Peyer's patch (tissue), 4 donors: ENCODE measurements at regions not wholly inside any gene's neighbourhood (a gene's known extent, or its start where the extent isn't known, plus 50 kb on each side); places are given as distances from the start of the nearest gene placed in this dataset.

ENCODE experiments used
- DNase-seq, 3 donors: peaks; one replicate each; pipeline ENCODE4 v3.0.0-alpha.2; 2017 to 2019
- H3K27ac ChIP-seq, 4 donors: fragments of 200-600 bp; sonication (generic); one replicate each; pipeline ENCODE4 v1.5.1; 2016 to 2019
- H3K27me3 ChIP-seq, 2 donors: fragments of 200-600 bp; sonication (generic); one replicate each; pipeline ENCODE4 v1.5.1; 2019
- H3K36me3 ChIP-seq, 3 donors: fragments of 200-600 bp; sonication (generic); one replicate each; pipeline ENCODE4 v1.5.1; 2016 to 2019
- H3K4me1 ChIP-seq, 4 donors: fragments of 200-600 bp; sonication (generic); one replicate each; pipeline ENCODE4 v1.5.1; 2016 to 2019
- H3K4me3 ChIP-seq, 4 donors: fragments of 200-600 bp; sonication (generic); 1 replicate in 3 of 4; 2 replicates in 1 of 4; pipeline ENCODE4 v1.5.1; 2016 to 2019; ENCODE audit warnings: mild to moderate bottlenecking in 1 of 4
- H3K9me3 ChIP-seq, 4 donors: fragments of 200-600 bp; sonication (generic); one replicate each; pipeline ENCODE4 v1.5.1; 2016 to 2019; ENCODE audit warnings: mild to moderate bottlenecking in 1 of 4
- CTCF ChIP-seq, 6 experiments: fragments of 450-650 bp in 4 of 6; fragments of 200-600 bp in 2 of 6; sonication (generic) in 1 of 6; IDR thresholded peaks; one replicate each; pipeline ENCODE4 v1.5.1; 2017 to 2019; ENCODE audit warnings: antibody characterized with exemption in 6 of 6, mild to moderate bottlenecking in 3 of 6, moderate library complexity in 1 of 6
- POLR2A ChIP-seq, 2 donors: fragments of 450-650 bp; IDR thresholded peaks; one replicate each; pipeline ENCODE4 v1.5.1; 2017; ENCODE audit warnings: antibody characterized with exemption in 2 of 2, mild to moderate bottlenecking in 2 of 2, moderate library complexity in 2 of 2

- no peak for TF ChIP-seq CTCF (IDR thresholded peaks at IDR 0.05)
- TF ChIP-seq POLR2A (IDR thresholded peaks at IDR 0.05), result no peak
- Histone ChIP-seq H3K36me3 (no peaks in the 10 kb centered on the region), H3K27me3 (no peaks in the 10 kb centered on the region), H3K4me1 (no peaks in the 10 kb centered on the region), H3K9me3 (no peaks in the 10 kb centered on the region), H3K4me3 (no peak overlapping the region), H3K27ac (no peak overlapping the region)
- DNase-seq, result no peak
Measured at GRCh38 chr1:60888126-60888525, 194.2 kb upstream of the NFIA start.

- Histone ChIP-seq H3K27ac (no peak overlapping the region), H3K9me3 (no peaks in the 10 kb centered on the region), H3K4me1 (no peaks in the 10 kb centered on the region), H3K4me3 (no peak overlapping the region), H3K27me3 (no peaks in the 10 kb centered on the region), H3K36me3 (no peaks in the 10 kb centered on the region)
- TF ChIP-seq CTCF (IDR thresholded peaks at IDR 0.05) (no peak), POLR2A (IDR thresholded peaks at IDR 0.05) (no peak)
- no peak for DNase-seq
Measured at GRCh38 chr1:60886793-60887331, 195.5 kb upstream of the NFIA start.

DNA sequence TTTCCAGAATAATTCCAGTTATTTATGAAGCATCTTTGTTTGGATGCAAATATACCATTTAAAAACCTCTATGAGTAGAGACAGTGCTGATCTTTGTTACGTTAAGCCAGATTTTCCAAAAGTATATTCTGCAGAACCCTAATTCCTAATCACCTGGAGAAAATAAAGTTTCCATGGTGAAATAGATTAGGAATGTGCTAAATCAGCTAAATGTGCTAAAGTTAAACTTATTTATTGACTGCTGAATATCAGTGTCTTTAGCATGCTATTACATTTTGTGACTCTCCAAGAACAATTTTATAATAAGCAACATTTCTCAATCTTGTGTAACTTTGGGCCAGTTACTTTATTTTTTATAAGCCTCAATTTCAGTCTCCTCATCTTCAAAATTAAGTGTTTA lies 196.3 kb upstream of the NFIA start:
- no peak overlapping the region for H3K27ac ChIP-seq
- no peaks in the 10 kb centered on the region for H3K4me1 ChIP-seq
- no peaks in the 10 kb centered on the region for H3K36me3 ChIP-seq
- H3K27me3 ChIP-seq, result no peaks in the 10 kb centered on the region
- TF ChIP-seq POLR2A (IDR thresholded peaks at IDR 0.05) (no peak), CTCF (IDR thresholded peaks at IDR 0.05) (no peak)
- H3K9me3 ChIP-seq, result no peaks in the 10 kb centered on the region
- DNase-seq, result no peak
- H3K4me3 ChIP-seq, result no peak overlapping the region

- Histone ChIP-seq H3K9me3 (no peaks in the 10 kb centered on the region), H3K4me1 (no peaks in the 10 kb centered on the region), H3K4me3 (no peak overlapping the region), H3K27me3 (no peaks in the 10 kb centered on the region), H3K36me3 (no peaks in the 10 kb centered on the region), H3K27ac (no peak overlapping the region)
- no peak for DNase-seq
- TF ChIP-seq CTCF (IDR thresholded peaks at IDR 0.05), result no peak
- TF ChIP-seq POLR2A (IDR thresholded peaks at IDR 0.05), result no peak
Measured at GRCh38 chr1:60880202-60880601, 202.2 kb upstream of the NFIA start.

DNA sequence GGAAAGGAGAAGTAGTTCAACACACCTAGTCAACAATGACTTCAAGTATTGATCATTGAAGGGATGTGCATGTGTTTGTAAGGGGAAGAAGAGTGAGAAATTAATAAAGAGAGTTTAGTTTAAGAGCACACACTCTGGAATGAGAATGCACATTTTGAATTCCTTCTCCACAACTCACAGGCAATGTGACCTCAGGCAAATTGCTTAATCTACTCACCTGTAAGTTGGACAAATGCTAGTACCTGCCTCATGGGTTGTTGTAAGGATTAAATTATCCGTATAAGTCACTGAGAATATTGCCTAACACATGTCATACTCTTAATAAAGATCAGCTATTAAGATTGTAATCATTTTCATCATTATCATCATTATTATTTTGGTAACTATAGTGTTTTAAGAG lies 204.0 kb upstream of the NFIA start:
- TF ChIP-seq POLR2A (IDR thresholded peaks at IDR 0.05) (no peak), CTCF (IDR thresholded peaks at IDR 0.05) (no peak)
- Histone ChIP-seq H3K27me3 (no peaks in the 10 kb centered on the region), H3K27ac (no peak overlapping the region)

DNA sequence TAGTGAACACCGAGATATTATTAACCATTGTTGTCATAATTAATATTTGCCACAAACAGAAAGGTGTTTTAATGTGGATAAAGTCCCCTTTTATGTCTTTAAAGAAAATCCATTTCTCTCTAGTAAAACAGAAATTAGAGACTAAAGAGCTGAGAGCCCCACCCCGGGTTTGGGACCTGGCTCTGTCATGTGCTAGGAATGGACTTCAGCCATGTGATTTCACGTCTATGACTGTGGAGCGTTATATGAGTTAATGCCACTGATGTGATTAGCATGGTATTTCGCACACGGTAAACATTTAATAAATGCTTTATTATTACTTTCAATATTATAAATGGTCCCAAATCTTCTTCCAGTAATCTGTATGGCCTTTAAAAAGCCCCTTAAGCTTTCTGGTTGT lies 205.0 kb upstream of the NFIA start:
- no peaks in the 10 kb centered on the region for H3K36me3 ChIP-seq
- TF ChIP-seq CTCF (IDR thresholded peaks at IDR 0.05), result no peak
- no peak for TF ChIP-seq POLR2A (IDR thresholded peaks at IDR 0.05)
- H3K4me3 ChIP-seq, result no peak overlapping the region
- no peak overlapping the region for H3K27ac ChIP-seq
- DNase-seq, result no peak
- no peaks in the 10 kb centered on the region for H3K9me3 ChIP-seq
- H3K4me1 ChIP-seq, result no peaks in the 10 kb centered on the region
- no peaks in the 10 kb centered on the region for H3K27me3 ChIP-seq

More for the DNA sequence above, 204.0 kb upstream of the NFIA start:
- Histone ChIP-seq H3K36me3 (no peaks in the 10 kb centered on the region), H3K4me3 (no peak overlapping the region), H3K9me3 (no peaks in the 10 kb centered on the region), H3K4me1 (no peaks in the 10 kb centered on the region)
- no peak for DNase-seq
